Stimulated activated CD4-positive, alpha-beta T cell treated with anti-CD3 and anti-CD28 coated beads, Interleukin-1b, Interleukin-23, amount 100 ng/mL, for 24 hours (primary cell): ENCODE measurements at regions not wholly inside any gene's neighbourhood (a gene's known extent, or its start where the extent isn't known, plus 50 kb on each side); places are given as distances from the start of the nearest gene placed in this dataset.
A peak's percentile ranks its signal among the peaks of the same experiment; 100 is the strongest.
"Not testable (repeated sequence)": the region's sequence is repeated elsewhere in the genome, so short reads cannot be mapped to it uniquely, and the experiment has no call there.

Experiments
- DNase-seq, 4 experiments: peaks; one replicate each; pipeline ENCODE4 v3.0.0-alpha.2; 2020; ENCODE audit warnings: low read depth in 4 of 4, low spot score in 1 of 4

DNA sequence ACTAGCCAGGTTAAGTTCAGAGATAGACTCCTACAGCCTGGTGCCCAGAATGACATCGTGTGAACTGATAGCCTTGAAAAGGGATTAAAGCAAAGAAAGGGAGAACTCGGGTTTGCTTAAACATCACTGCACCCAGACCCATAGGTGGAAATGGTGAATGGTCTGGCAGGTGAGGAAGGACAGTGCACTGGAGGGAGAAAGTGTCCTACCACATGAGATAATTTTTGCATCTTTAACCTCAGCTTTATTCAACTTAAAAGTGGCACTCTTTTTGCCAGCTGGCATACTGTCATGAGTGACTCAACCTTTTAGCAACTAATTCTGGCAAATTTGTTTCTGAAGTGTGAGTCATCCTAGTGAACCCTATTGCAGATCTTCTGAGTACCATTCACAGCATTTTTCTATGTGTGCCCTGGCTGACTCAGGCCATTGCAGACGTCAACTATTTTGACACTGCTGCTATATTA is 53.0 kb upstream of the DAPP1 start:
- DNase-seq = peak in 1 of 4 experiments; percentile 9

DNA sequence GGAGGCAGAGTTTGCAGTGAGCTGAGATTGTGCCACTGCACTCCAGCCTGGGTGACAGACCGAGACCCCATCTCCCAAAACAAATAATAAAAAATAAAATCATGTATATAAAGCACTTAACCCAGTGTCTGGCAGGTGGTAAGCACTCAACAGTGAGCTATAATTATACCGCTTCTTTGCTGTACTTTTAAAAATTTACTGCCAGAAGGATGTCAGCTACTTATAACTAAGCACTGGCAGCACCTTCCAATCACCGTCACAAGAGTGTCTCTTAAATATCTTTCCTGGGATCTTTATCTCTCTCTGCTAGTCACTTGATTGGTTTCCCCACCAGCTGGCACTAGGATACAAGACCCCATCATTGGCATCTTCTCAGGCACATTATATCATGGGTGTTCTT is 53.9 kb upstream of the DAPP1 start:
- no peak for DNase-seq

DNA sequence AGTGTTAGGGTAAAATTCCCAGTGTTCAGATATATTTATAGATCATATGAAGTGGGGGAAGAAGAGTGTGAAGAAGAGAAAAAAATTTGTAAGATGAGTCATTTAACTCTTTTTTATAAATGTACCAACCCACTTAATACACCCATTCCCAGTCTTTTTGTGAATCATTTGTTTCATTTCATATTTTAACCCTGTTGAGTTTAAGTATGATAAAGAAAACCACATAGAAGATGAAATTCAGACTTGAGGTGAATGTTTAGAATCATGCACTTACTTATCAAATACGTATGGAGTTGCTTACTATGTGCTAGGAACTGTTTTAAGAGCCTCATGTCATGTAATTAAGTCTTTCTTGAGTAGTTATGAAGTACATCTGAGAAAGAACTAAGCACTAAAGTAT is 56.6 kb upstream of the DAPP1 start:
- no peak for DNase-seq

DNA sequence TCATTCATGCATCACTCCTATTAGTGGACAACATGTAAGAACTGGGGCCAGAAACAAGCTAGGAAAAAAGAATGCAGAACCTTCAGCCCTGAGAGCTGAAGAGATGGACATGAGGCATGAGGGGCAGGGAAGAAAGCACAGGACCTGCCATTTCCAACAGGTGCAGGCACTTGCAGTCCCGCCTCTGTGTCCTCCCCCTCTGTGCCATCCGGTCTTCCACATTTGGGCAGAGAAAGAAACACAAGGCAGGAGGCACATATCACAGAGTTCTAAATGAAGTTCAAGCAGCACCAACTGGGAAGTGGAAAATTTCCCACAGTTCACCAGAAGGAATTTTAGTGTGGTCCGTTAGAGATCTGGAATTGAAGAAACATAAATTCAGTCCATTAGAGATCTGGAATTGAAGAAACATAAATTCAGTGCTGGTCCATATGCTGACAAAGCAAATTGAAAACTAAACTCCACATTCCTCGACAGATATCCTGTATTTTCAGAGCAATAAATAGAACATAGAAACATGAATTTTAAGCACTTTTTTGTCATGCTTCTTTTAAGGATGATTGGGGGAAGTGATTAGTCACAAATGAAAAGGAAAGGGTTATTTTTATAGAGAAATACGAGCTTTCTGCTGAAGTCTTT is 57.2 kb upstream of the DAPP1 start:
- DNase-seq = no peak

DNA sequence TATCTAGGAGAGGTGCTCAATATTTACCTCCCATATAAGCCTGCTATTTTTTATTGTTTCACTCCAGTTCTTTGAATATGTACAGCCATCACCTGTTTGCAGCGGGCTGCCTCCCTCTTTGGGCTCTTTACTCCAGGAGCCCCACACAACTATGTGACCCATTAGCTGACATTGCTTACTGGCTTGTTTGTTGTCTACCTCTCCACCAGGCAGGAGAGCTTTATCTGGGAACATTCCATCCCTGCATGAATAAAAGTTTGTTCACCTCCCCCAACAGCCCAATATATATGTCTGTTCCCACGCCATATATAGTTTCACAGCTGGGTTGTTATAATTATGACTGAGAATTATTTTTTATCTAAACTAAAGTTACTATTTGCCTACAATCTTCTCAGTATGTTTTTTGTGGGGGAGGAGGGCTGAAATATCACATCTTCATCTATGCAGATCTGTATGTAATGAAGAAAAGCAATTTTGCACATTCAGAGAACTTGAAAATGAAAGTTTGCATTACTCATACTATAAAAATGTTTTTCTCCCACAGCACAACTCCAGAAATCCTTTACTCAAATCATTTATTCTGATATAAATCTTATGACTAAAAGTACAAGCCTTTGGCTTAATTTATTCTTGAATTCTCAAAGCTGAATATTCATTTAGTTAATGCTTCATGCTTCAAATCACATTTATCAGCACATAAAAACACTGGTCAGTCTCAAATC is 61.2 kb upstream of the DAPP1 start:
- DNase-seq = no peak

DNA sequence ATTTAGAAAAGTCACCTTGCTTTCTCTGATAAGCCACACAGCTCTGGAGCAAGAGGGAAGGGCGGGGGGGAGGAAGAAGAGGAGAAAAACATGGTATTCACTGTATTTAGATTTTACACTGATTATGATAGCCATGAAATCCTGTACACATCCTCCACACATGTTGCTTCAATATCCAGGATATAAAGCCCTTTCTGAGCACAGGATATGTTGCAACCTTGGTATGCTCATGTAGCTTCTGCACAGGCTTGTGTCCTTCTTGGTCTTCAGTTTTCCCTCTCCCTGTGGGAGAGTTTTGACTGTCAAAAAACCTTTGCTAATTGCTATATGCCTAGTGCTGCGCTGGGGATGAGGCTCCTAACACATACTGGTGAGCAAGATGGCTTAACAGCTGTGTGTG is 61.9 kb upstream of the DAPP1 start:
- no peak for DNase-seq

DNA sequence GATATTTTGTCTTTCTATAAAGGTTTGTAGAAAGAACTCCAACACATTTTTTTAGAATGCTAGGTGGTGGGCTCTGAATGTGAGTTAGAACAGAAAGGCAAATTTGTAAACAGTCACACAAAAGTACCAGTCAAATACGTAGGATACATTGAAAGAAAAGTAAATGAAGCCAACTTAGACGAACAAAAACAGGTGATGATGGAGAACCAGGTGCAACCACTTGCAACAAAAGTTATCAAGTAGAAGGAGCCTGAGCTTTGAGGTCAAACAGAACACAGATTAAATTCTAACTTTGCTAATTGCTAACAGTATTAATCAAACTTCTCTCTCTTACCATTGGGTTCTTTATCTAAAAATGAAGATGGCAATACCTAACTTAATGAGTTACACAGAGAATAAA is 62.7 kb upstream of the DAPP1 start:
- DNase-seq = no peak

DNA sequence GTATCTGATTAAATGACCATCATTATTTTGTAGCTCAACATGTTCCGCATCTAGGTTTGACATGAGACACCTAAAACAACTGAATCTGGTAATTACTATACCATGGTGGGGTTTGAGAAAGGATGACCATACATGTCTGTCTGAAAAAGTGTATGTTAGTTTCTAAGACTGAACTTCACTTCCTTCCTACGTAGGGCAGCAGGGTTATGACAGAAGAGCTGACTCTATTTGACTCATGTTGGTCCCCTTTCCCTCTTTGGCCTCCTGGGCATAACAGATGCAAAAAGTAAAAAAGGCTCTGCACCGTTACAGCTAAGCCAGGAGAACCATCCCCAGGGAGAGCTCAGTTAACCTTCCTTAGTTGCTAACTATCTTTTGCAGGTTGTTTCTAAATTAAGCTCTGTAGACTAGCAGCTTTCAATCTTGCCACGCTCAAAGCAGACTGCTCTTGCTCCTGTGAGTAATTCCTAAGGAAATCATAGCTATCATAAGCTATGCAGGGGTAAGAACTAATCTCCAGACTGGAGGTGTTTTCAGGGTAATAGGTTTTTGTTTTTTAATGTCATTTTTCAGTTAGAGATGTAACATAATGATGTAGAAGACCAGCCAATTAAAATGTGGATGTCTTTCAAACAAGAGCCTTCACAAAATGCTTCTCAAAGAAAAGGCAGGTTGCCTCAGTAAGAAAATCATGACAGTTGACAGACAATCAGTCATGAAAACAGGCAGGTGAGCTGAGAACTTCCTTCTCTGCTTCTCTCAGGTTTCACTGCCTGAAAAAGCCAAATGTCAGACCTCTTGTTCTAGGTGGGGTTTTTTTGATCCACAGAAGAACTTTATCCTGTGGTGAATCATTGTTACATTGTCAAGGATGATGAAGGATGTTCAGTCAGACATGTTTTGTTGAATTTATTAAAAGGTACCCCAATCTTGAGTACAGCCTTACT is 66.9 kb upstream of the DAPP1 start:
- DNase-seq = no peak

DNA sequence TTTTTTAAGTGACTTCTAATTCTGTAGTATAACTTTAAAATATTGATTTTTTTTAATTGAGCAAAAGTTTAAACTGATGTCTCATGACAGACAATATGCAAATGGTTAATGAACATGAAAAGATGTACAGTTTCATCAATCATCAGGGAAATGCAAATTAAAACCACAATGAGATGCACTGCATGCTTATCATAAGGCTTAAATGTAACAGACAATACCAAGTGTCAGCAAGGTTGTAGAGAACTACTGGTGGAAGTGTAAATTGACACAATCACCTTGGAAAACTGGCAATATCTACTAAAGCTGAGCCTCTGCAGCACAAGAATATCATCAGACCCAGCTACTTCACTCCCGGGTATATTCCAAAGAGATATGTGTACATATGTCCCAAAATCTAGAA is 70.2 kb upstream of the DAPP1 start:
- DNase-seq = no peak

DNA sequence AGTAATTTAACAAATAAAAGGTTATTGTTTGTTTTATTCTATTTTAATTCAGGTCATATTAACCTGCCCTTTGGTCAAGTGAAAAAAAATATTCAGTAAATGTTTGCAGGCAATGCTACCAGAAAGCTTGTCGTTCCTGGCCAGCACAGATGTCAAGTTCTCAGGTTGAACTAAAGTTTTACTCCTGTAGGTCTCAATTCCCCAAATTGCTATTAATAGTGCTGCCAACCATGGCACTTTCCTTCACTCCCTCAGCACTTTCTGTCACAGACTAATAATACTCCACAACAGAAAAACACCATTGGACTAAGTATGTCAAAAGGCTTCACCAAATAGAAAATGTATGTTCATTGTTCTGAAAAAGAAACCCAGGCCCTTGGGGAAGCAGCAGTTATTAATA is 79.2 kb upstream of the C4orf54 start:
- no peak for DNase-seq

DNA sequence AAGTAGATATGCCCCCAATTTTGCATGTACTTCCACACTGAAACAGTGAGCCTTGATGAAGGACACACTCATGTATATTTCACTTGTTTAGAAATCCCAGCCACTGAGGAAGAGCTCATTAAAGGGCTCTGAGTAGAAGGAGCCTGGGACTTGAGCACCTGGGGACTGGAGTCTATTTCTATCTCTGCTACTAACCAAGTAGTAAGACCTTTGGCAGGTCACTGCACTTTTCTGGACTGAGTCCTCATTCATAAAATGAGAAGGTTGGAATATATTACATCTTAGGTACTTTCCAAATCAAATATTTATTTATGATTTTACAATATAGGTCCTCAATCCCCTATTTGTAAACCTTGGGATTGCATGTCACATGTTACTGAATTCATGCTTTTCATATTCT is 78.2 kb upstream of the C4orf54 start:
- DNase-seq = no peak

DNA sequence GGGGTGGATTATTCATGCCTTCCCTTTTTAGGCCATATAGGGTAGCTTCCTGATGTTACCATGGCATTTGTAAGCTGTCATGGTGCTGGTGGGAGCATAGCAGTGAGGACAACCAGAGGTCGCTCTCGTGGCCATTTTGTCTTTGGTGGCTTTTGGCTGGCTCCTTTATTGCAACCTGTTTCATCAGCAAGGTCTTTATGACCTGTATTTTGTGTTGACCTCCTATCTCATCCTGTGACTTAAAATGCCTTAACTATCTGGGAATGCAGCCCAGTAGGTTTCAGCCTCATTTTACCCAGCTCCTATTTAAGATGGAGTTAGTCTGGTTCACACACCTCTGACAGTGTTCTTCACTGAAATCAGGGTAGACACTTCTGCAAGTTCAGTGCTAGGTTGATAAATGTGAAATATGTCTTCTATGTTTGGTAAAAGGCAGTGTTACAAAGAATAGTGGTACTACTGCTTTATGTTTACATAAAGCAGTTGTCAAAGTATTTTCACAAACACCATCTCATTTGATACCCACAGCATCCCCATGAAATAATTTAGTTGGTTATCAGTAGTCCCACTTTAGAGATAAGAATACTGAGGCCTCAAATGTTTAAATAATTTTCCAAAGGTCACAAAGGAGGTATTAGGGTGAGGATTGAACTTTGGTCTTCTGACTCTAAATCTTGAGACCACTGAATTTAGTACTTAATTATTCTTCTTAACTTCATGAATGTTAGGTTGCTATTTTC is 77.1 kb upstream of the C4orf54 start:
- DNase-seq = no peak

DNA sequence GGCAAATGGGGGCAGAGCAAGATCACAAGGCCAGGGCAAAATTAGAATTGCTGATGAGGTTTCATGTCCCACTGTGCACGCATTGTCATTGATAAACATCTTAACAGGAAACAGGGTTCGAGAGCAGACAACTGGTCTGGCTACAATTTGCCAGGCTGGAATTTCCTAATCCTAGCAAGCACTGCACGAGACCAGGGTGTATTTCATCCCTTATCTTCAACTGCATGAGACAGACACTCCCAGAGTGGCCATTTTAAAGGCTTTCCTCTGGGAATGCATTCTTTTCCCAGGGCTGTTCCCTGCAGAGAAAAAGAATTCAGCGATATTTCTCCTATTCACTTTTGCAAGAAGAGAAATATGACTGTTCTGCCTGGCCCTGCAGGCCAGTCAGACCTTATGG is 75.8 kb upstream of the C4orf54 start:
- DNase-seq = not testable (repeated sequence)

DNA sequence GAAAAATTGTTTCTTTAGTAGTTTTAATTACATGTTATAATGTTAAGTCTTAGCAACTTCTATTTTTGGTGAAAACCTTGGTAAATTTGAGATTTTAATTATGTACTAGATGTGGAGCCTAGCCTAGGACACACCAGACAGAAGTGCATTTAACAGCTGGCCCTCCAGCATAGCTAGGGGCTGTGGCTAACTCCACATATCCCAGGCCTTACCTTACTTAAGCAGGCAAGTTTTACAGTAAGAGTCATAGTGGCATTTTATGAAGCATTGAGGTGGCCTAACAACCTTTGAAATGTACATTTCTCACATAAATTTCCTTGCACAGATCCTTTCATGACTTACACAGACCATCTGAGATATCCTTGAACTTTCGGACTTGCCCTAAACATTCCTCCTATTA is 71.6 kb upstream of the C4orf54 start:
- no peak for DNase-seq

DNA sequence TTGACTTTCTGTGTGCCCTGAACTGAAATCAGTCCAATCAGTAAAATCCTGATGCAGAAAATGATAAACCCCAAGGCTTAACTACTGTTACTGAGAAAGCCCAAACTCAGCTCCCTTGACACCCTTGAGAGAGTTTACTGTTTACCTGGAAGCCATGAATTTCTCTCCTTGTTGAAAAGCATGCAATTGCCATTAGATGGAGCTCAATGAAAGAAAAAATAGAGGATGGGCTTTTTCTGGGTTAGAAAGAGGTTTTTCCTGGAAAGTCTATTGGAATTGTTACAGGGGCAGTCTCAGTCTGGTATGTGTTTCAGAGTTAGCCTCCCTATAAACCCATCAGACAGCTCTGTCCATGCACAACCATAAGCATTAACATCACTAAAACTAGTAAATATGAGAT is 66.4 kb upstream of the C4orf54 start:
- no peak for DNase-seq

DNA sequence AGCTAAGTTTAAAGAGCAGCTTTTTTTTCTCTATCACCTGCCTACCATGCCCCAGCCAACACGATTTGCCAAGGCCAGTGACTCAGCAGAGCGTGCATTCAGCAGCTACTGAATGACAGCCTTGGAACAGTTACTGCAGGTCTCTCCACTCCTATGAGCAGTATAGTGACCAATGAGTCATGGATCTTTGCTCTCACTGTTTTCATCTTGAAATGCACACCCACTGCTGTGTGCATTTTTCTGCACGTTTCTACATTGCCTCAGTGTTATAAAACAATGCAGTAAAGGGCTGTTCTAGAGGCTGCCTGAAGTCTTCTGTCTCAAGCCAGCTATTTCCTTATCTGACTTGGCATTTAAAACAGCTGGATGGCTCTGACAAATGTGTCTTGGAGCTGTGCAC is 66.0 kb upstream of the C4orf54 start:
- DNase-seq = peak in 1 of 4 experiments; percentile 2

DNA sequence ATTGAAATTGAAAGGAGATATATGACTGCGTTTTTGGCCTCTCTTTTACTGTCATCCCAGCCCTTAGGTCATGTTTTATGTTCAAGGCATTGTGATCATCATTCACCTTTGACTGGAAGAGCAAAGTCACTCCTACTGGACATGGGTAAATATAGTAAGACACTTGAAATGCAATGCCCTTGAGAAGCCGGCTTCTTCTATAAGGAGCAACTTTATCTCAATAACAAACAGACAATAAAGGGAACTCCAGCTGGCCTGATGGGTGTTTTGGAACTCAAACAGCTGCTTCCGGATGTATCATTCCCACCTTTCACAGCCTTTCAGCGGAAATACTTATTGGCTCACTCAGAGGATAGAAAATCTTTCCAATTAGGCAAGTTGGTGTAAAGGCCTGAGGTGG is 65.1 kb upstream of the C4orf54 start:
- no peak for DNase-seq

DNA sequence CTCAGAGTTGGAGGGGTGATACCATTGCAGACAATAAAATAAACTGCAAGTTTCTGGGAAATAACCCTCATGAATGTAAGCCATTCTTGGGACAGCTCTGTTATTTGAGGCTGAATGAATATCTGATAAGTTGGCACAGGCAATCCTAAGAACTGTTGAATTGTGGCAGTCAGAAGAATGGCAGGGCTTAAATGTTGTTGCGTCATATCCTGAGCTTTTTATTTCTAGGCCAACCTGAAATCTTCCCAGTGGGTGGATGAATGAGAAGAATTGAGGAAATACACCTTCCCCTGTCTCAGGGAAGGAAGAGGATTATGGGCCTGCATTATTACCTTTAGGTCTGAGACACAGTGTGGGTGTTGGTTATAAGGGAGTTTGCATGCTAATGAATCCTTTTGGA is 64.4 kb upstream of the C4orf54 start:
- DNase-seq = no peak

DNA sequence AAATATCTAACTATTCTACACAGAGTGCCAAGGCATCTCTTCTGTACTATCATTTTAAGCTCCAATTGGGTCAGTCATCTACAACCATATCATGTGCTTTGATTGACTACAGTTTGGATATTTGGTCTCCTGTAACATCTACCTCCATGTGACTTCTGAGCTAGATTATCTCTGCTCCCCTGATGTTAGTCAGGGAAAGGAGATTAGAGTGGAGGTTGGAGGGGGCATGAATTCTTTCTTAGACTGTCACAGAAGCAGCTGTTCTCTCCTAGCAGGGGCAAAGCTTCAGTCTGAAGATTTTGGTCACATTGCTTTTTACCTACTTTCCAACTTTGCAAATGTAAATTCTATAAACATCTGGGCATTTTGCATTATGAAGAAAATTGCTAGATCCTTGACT is 62.6 kb upstream of the C4orf54 start:
- DNase-seq = no peak

DNA sequence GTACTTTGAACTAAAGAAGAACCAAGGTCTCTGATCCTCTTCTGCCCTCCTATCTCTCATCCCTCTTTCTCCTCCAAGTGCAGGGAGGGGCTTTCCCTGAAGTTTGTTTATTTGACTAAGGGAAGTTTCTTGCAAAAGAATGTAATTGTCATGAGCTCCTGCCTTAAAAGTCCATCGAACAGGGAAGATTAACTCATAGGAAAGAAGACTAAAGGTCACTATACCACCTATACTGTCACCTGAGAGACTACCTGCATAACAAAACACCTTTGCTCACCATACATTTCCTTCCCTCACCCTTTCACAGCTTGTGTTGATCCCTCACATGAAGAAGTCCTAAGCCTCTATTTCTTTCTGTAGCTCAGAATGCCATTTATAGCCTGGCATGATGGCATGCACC is 59.4 kb upstream of the C4orf54 start:
- DNase-seq = no peak

DNA sequence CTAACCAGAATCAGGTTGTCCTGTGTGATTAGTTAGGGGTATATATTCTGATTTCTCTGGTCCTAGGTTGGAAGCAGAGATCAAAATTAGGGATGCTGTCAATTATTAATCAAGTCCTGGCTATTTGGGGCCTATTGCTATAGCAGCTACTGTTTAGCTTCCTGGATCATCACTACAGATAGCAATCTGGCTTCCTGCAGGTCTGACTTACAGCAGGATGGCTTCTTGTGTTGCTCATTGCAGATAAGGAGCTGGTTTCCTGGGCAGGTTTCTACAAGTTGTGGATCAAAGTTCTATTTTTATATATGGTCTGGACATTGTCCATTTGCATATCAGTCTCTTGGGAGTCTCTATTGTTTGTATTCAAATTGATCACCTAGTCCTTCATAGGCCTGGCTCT is 57.7 kb upstream of the C4orf54 start:
- DNase-seq = no peak
